HFF-Myc (cell line): ENCODE measurements at regions not wholly inside any gene's neighbourhood (a gene's known extent, or its start where the extent isn't known, plus 50 kb on each side); places are given as distances from the start of the nearest gene placed in this dataset.

Source experiments
- DNase-seq: peaks from one replicate; pipeline ENCODE4 v3.0.0-alpha.2; 2011; ENCODE audit warnings: low read depth; ENCODE audit errors: extremely low read depth
- H3K4me3 ChIP-seq: replicated peaks from 2 replicates; pipeline ENCODE4 v1.5.1; 2011; ENCODE audit warnings: low read depth, mild to moderate bottlenecking, control low read depth, low read length
- CTCF ChIP-seq: IDR thresholded peaks from 2 replicates; pipeline ENCODE4 v1.5.1; 2012; ENCODE audit warnings: mild to moderate bottlenecking, low read depth, low read length, control low read depth; ENCODE audit errors: missing control alignments

- TF ChIP-seq CTCF, result no peak
- peak; percentile 86 for DNase-seq
- no peak overlapping the region for H3K4me3 ChIP-seq
These were observed 84.1 kb downstream of the GPR88 start for GRCh38 chr1:100622037-100622436.

GRCh38 chr1:100622506-100622905, 84.6 kb downstream of the GPR88 start:
- DNase-seq, result no peak
- TF ChIP-seq CTCF, result no peak
- H3K4me3 ChIP-seq, result no peak overlapping the region

GRCh38 chr1:100622966-100623762, 85.2 kb downstream of the GPR88 start:
- TF ChIP-seq CTCF, result no peak
- H3K4me3 ChIP-seq, result no peak overlapping the region
- no peak for DNase-seq

GRCh38 chr1:100624886-100625610, 87.1 kb downstream of the GPR88 start:
- no peak for DNase-seq
- H3K4me3 ChIP-seq, result no peak overlapping the region
- no peak for TF ChIP-seq CTCF

GRCh38 chr1:100626397-100626796, 88.5 kb downstream of the GPR88 start:
- DNase-seq, result no peak
- no peak for TF ChIP-seq CTCF
- no peak overlapping the region for H3K4me3 ChIP-seq

- DNase-seq, result no peak
- TF ChIP-seq CTCF, result no peak
- H3K4me3 ChIP-seq, result no peak overlapping the region
These were observed 89.2 kb downstream of the GPR88 start for GRCh38 chr1:100627054-100627716.
